T-cell (primary cell): ENCODE measurements at regions not wholly inside any gene's neighbourhood (a gene's known extent, or its start where the extent isn't known, plus 50 kb on each side); places are given as distances from the start of the nearest gene placed in this dataset.

Source experiments
- ATAC-seq, 4 experiments: fragments of 200-7000 bp in 3 of 4; fragments of 150-1000 bp in 1 of 4; cut with Tn5 transposase; replicated peaks in 1 of 4; 1 replicate in 3 of 4; 2 replicates in 1 of 4; pipeline ENCODE4 v1.10.0; 2021; ENCODE audit warnings: moderate library complexity in 3 of 4, mild to moderate bottlenecking in 2 of 4, moderate number of reproducible peaks in 1 of 4
- CTCF ChIA-PET, 2 donors: fragments of 300-600 bp; sonication (Branson Sonifier 250); formaldehyde crosslinking; loops; one replicate each; lab custom pipeline; 2022; ENCODE audit warnings: antibody characterized with exemption in 2 of 2; lab: Charles Lee
- POLR2A ChIA-PET, 2 donors: fragments of 300-600 bp; sonication (Branson Sonifier 250); formaldehyde crosslinking; loops; one replicate each; lab custom pipeline; 2022; ENCODE audit warnings: antibody characterized with exemption in 2 of 2; lab: Charles Lee
- DNase-seq, 35 experiments: peaks; one replicate each; pipeline versions ENCODE4 v3.0.0 to v3.0.0-alpha.2; 2013 to 2023
- H3K27ac ChIP-seq: one replicate; pipeline ENCODE4 v1.5.1; 2013; ENCODE audit warnings: low read length
- H3K27me3 ChIP-seq, 2 experiments: replicated peaks in 1 of 2; 1 replicate in 1 of 2; 2 replicates in 1 of 2; pipeline versions ENCODE4 v1.6.1 to v1.7.0; 2013; ENCODE audit warnings: low read length in 1 of 2, mixed read lengths in 1 of 2; ENCODE audit not compliant: control insufficient read depth in 2 of 2, insufficient read depth in 2 of 2; ENCODE audit errors: extremely low read depth in 1 of 2
- H3K36me3 ChIP-seq, 2 donors: 1 replicate in 1 of 2; 2 replicates in 1 of 2; pipeline versions ENCODE4 v1.6.1 to v1.7.0; 2013; ENCODE audit warnings: low read length in 1 of 2; ENCODE audit not compliant: control insufficient read depth in 2 of 2, insufficient read depth in 1 of 2; ENCODE audit errors: extremely low read depth in 1 of 2
- H3K4me1 ChIP-seq, 2 experiments: 1 replicate in 1 of 2; 2 replicates in 1 of 2; pipeline versions ENCODE4 v1.6.1 to v1.7.0; 2013; ENCODE audit warnings: low read length in 2 of 2, mixed read lengths in 1 of 2; ENCODE audit not compliant: insufficient read depth in 2 of 2, control insufficient read depth in 1 of 2; ENCODE audit errors: extremely low read depth in 1 of 2
- H3K4me3 ChIP-seq, 2 donors: 1 replicate in 1 of 2; 2 replicates in 1 of 2; pipeline versions ENCODE4 v1.5.1 to v1.7.0; 2013; ENCODE audit warnings: mild to moderate bottlenecking in 2 of 2, low read length in 1 of 2, moderate library complexity in 1 of 2; ENCODE audit not compliant: control insufficient read depth in 1 of 2; ENCODE audit errors: extremely low read depth in 1 of 2
- H3K9me3 ChIP-seq: 2 replicates; pipeline ENCODE4 v1.7.0; 2013
- H3K27ac Mint-ChIP-seq, 2 donors: one replicate each; pipeline ENCODE4 v1.8.0; 2020 to 2021; ENCODE audit warnings: mild to moderate bottlenecking in 2 of 2, mixed read lengths in 2 of 2
- H3K27me3 Mint-ChIP-seq, 2 donors: one replicate each; pipeline ENCODE4 v1.8.0; 2021 to 2022; ENCODE audit warnings: mixed read lengths in 2 of 2
- H3K36me3 Mint-ChIP-seq: one replicate; pipeline ENCODE4 v1.8.0; 2021; ENCODE audit warnings: mixed read lengths
- H3K4me1 Mint-ChIP-seq, 3 donors: one replicate each; pipeline ENCODE4 v1.8.0; 2020 to 2022; ENCODE audit warnings: mixed read lengths in 3 of 3, mild to moderate bottlenecking in 1 of 3
- H3K4me3 Mint-ChIP-seq, 3 donors: one replicate each; pipeline ENCODE4 v1.8.0; 2020 to 2022; ENCODE audit warnings: mild to moderate bottlenecking in 3 of 3, mixed read lengths in 3 of 3, moderate library complexity in 3 of 3
- H3K9me3 Mint-ChIP-seq, 3 donors: one replicate each; pipeline ENCODE4 v1.8.0; 2020 to 2022; ENCODE audit warnings: mixed read lengths in 3 of 3
- WGBS: methylation state at CpG from one replicate; pipeline ENCODE4 v1.1.5; 2013; ENCODE audit warnings: missing lambda C conversion rate; ENCODE audit not compliant: insufficient coverage; 5-methylcytosine and 5-hydroxymethylcytosine counted together

DNA sequence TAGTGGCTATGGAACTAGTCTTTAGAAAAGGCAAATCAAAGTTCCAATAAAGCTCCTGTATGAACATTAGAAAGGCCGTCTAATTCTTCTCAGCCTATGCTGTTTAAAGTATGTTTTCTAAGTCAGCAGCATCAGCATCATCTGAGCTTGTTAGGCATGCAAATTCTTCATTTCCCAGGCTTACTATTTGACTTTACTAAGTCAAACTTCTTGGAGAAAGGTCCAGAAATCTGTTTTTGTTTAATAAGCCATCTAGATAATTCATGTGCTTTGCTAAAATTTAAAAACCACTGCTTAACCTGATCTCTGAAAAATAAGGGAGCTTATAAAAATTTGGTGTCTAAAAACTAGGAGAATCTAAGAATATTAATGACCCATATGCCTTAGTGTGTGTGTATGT lies 200.2 kb upstream of the SGCD start:
- ChIA-PET CTCF (no interaction called here), POLR2A (interaction anchor here in 1 of 2 donors (0.6 kb wide), 2 partner anchors 84 to 1557 kb away, joined by 3 to 9 read pairs; no protein-coding TSS in a partner anchor)
- Mint-ChIP-seq H3K27me3 (no peaks in the 10 kb centered on the region), H3K36me3 (no peaks in the 10 kb centered on the region), H3K4me1 (no peaks in the 10 kb centered on the region), H3K4me3 (no peak overlapping the region), H3K27ac (no peak overlapping the region), H3K9me3 (no peaks in the 10 kb centered on the region)
- no peaks in the 10 kb centered on the region for H3K9me3 ChIP-seq
- no peak for DNase-seq
- H3K36me3 ChIP-seq, result no peaks in the 10 kb centered on the region
- H3K27me3 ChIP-seq, result no peaks in the 10 kb centered on the region
- no peaks in the 10 kb centered on the region for H3K4me1 ChIP-seq
- ATAC-seq, result no peak
- WGBS, result no CpG with 5 or more reads among the region's 1 CpG
- H3K4me3 ChIP-seq, result no peak overlapping the region
- H3K27ac ChIP-seq, result no peak overlapping the region

DNA sequence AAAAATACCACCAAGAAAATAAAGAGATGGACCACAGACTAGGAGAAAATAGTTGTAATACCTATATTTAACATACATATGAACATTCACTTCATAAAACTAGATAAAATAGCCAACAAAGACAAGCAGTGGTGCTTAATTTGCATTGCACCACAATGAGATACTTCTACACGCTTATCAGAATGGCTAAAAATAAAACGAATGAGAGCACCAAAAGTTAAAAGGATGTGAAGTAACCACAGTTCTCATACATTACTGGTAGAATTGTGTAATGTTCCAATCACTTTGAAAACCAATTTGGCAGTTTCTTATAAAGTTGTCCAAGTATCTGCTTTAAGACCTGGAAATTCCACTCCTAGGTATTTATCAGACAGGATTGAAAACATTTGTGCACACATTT lies 198.9 kb upstream of the SGCD start:
- CTCF ChIA-PET, result interaction anchor here in 1 of 2 donors (0.6 kb wide), 1 partner anchor 44 kb away, joined by 10 read pairs; no protein-coding TSS in a partner anchor
- no peak for DNase-seq
- no peak overlapping the region for H3K27ac ChIP-seq
- no peaks in the 10 kb centered on the region for H3K4me1 Mint-ChIP-seq
- POLR2A ChIA-PET, result no interaction called here
- H3K4me3 Mint-ChIP-seq, result no peak overlapping the region
- no peak for ATAC-seq
- no peaks in the 10 kb centered on the region for H3K36me3 Mint-ChIP-seq
- WGBS, result no CpG with 5 or more reads among the region's 2 CpGs
- H3K4me1 ChIP-seq, result no peaks in the 10 kb centered on the region
- H3K4me3 ChIP-seq, result no peak overlapping the region
- no peaks in the 10 kb centered on the region for H3K9me3 Mint-ChIP-seq
- H3K27me3 ChIP-seq, result no peaks in the 10 kb centered on the region
- no peak overlapping the region for H3K27ac Mint-ChIP-seq
- no peaks in the 10 kb centered on the region for H3K36me3 ChIP-seq
- H3K27me3 Mint-ChIP-seq, result no peaks in the 10 kb centered on the region
- H3K9me3 ChIP-seq, result no peaks in the 10 kb centered on the region

DNA sequence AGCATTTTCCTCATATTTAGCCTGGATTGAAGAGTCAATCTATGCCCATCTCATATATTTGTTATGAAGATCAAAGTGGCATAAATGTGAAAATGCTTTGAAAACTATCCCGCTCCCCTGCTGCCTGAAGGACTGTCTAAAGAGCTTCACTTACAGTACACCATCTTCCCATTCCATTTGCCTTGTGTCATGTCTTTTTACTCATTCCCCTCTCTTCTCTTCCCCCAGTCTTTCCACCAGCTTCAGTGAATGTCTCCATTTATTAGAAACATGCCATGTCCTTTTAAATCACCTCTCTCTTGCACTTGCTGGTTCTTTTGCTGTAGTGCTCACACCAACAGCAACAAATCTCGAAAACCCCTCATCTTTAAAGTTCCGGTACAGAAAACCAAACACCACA lies 192.7 kb upstream of the SGCD start:
- H3K9me3 Mint-ChIP-seq, result no peaks in the 10 kb centered on the region
- DNase-seq, result no peak
- no peak overlapping the region for H3K27ac ChIP-seq
- H3K4me1 Mint-ChIP-seq, result no peaks in the 10 kb centered on the region
- no peak overlapping the region for H3K4me3 ChIP-seq
- ATAC-seq, result no peak
- no peaks in the 10 kb centered on the region for H3K27me3 Mint-ChIP-seq
- 86% methylated on average over 1 of the region's 3 CpGs for WGBS
- H3K36me3 Mint-ChIP-seq, result no peaks in the 10 kb centered on the region
- ChIA-PET CTCF (no interaction called here), POLR2A (no interaction called here)
- no peak overlapping the region for H3K27ac Mint-ChIP-seq
- H3K4me3 Mint-ChIP-seq, result no peak overlapping the region
- no peaks in the 10 kb centered on the region for H3K9me3 ChIP-seq
- H3K27me3 ChIP-seq, result no peaks in the 10 kb centered on the region
- H3K36me3 ChIP-seq, result no peaks in the 10 kb centered on the region
- no peaks in the 10 kb centered on the region for H3K4me1 ChIP-seq

DNA sequence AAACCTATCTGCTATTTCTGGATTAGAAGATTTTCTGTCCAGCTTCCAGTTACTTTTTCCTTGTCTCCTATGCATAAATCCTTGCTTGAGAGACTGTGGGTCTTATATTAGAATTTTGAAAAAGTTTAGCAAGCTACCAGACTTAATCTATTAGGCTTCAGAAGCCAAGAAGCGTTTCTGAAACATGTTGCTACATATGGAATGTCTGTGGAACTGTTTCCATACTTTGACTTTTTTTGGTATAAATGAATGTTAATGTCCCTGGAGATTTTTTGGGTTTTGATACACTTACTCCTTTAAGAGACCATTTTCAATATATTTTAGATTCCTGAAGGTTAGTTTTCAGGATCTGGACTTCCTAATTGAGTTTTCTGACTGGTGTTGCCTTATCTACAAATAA lies 191.4 kb upstream of the SGCD start:
- Mint-ChIP-seq H3K27me3 (peaks cover 0 to 7% of the 10 kb centered on the region in 2 donors), H3K4me3 (no peak overlapping the region), H3K36me3 (no peaks in the 10 kb centered on the region), H3K27ac (no peak overlapping the region), H3K9me3 (peaks cover 0 to 5% (median 5%) of the 10 kb centered on the region in 3 donors), H3K4me1 (no peaks in the 10 kb centered on the region)
- ChIA-PET POLR2A (no interaction called here), CTCF (no interaction called here)
- Histone ChIP-seq H3K4me3 (no peak overlapping the region), H3K27me3 (no peaks in the 10 kb centered on the region), H3K4me1 (no peaks in the 10 kb centered on the region), H3K36me3 (no peaks in the 10 kb centered on the region), H3K27ac (no peak overlapping the region), H3K9me3 (no peaks in the 10 kb centered on the region)
- DNase-seq (no peak), ATAC-seq (no peak)
- no CpG with 5 or more reads among the region's 1 CpG for WGBS

DNA sequence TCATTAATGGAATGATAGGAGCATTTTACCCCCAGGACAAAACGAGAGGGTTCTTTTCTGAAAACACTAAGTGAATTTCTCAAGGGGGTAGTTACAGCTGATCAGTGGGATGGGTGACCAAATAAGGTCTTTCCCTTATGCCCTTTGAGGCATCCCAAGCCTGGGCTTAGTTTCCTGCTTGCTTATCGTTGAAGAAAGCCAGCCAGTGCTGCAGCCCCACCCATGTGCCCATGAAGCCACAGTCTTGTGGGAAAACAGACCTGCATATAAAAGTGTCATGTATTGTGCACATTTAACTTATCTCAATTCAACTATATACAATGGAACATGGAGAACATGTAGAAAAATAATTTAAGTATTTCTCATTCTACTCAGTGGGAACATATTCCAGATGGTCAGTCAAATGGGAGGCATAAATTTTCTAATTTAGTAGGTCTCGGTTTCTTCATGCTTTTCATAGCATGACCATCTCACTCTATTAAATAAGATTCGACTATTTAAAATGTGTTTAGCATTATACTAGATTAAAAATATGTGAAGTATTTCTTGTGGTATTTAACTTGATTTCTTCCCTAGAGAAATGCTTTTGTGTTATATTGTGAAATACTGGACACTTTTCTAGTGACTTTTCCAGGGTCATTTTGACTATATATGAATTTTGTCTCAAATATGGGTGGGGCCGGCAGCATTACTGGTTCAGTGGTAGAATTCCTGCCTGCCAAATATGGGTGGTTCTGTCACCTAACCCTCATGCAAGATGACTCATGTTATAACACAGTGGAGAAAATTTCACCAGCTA lies 189.7 kb upstream of the SGCD start:
- H3K27ac Mint-ChIP-seq, result no peak overlapping the region
- ChIA-PET CTCF (no interaction called here), POLR2A (interaction anchor here in 1 of 2 donors (0.6 kb wide), 1 partner anchor 98 kb away, joined by 3 read pairs; no protein-coding TSS in a partner anchor)
- peaks cover 8 to 14% (median 8%) of the 10 kb centered on the region in 3 donors for H3K9me3 Mint-ChIP-seq
- ATAC-seq, result no peak
- H3K36me3 Mint-ChIP-seq, result no peaks in the 10 kb centered on the region
- no peaks in the 10 kb centered on the region for H3K27me3 ChIP-seq
- H3K9me3 ChIP-seq, result no peaks in the 10 kb centered on the region
- H3K4me3 Mint-ChIP-seq, result no peak overlapping the region
- no peak overlapping the region for H3K27ac ChIP-seq
- H3K4me3 ChIP-seq, result no peak overlapping the region
- H3K4me1 ChIP-seq, result no peaks in the 10 kb centered on the region
- H3K27me3 Mint-ChIP-seq, result peaks cover 0 to 7% of the 10 kb centered on the region in 2 donors
- DNase-seq, result no peak
- no CpG with 5 or more reads among the region's 5 CpGs for WGBS
- no peaks in the 10 kb centered on the region for H3K36me3 ChIP-seq
- peaks cover 0 to 1% (median 0%) of the 10 kb centered on the region in 3 donors for H3K4me1 Mint-ChIP-seq

DNA sequence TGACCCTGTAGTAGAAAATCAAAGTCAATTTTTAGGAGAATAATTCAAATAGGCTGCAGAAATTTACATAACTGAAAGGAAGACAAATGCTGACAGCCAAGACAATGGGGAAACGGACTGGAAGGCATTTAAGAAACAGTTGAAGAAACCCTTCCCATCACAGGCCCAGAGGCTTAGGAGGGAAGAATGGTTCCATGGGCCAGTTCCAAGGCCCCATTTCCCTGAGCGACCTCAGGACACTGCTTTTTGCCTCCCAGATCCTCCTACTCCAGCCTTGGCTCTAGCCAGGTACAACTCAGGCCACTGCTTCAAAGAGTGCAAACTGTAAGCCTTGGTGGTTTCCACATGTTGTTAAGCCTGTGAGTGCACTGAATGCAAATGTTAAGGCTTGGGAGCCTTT lies 184.1 kb upstream of the SGCD start:
- POLR2A ChIA-PET, result no interaction called here
- 60% methylated on average over 1 of the region's 2 CpGs for WGBS
- Mint-ChIP-seq H3K4me1 (peaks cover 0 to 1% (median 0%) of the 10 kb centered on the region in 3 donors), H3K9me3 (peaks cover 11 to 19% (median 16%) of the 10 kb centered on the region in 3 donors), H3K27ac (no peak overlapping the region), H3K4me3 (no peak overlapping the region), H3K36me3 (no peaks in the 10 kb centered on the region), H3K27me3 (peaks cover 0 to 10% of the 10 kb centered on the region in 2 donors)
- no peaks in the 10 kb centered on the region for H3K27me3 ChIP-seq
- no peaks in the 10 kb centered on the region for H3K9me3 ChIP-seq
- no peaks in the 10 kb centered on the region for H3K4me1 ChIP-seq
- CTCF ChIA-PET, result no interaction called here
- ATAC-seq (no peak), DNase-seq (no peak)
- H3K36me3 ChIP-seq, result no peaks in the 10 kb centered on the region
- no peak overlapping the region for H3K27ac ChIP-seq
- no peak overlapping the region for H3K4me3 ChIP-seq
